Activated T-cell treated with anti-CD3 and anti-CD28 coated beads, Interleukin-2, amount 50 U/mL, for 24 hours (primary cell): ENCODE measurements at regions not wholly inside any gene's neighbourhood (a gene's known extent, or its start where the extent isn't known, plus 50 kb on each side); places are given as distances from the start of the nearest gene placed in this dataset.
"Not testable (repeated sequence)": the region's sequence is repeated elsewhere in the genome, so short reads cannot be mapped to it uniquely, and the experiment has no call there.

Experiments used
- DNase-seq: peaks from one replicate; pipeline ENCODE4 v3.0.0-alpha.2; 2020
- H3K27ac Mint-ChIP-seq: 2 replicates; pipeline ENCODE4 v1.8.0; 2020; ENCODE audit warnings: mild to moderate bottlenecking, mixed read lengths
- H3K27me3 Mint-ChIP-seq: 2 replicates; pipeline ENCODE4 v1.8.0; 2020; ENCODE audit warnings: mixed read lengths
- H3K36me3 Mint-ChIP-seq: 2 replicates; pipeline ENCODE4 v1.8.0; 2020; ENCODE audit warnings: low read depth, mixed read lengths
- H3K4me1 Mint-ChIP-seq: 2 replicates; pipeline ENCODE4 v1.8.0; 2020; ENCODE audit warnings: low read depth, mixed read lengths
- H3K4me3 Mint-ChIP-seq: 2 replicates; pipeline ENCODE4 v1.8.0; 2020; ENCODE audit warnings: mild to moderate bottlenecking, moderate library complexity, mixed read lengths
- H3K9me3 Mint-ChIP-seq: 2 replicates; pipeline ENCODE4 v1.8.0; 2020; ENCODE audit warnings: mixed read lengths

- not testable (repeated sequence) for H3K27ac Mint-ChIP-seq, H3K9me3 Mint-ChIP-seq, H3K36me3 Mint-ChIP-seq, H3K4me3 Mint-ChIP-seq, DNase-seq
- H3K4me1 Mint-ChIP-seq = peaks cover 10% of the 10 kb centered on the region
- peaks cover 34% of the 10 kb centered on the region for H3K27me3 Mint-ChIP-seq
These were observed 78.1 kb upstream of the SH3PXD2B start for GRCh38 chr5:172532439-172532838.

- H3K36me3 Mint-ChIP-seq = no peaks in the 10 kb centered on the region
- no peak overlapping the region for H3K4me3 Mint-ChIP-seq
- peaks cover 3% of the 10 kb centered on the region for H3K9me3 Mint-ChIP-seq
- no peak overlapping the region for H3K27ac Mint-ChIP-seq
- peaks cover 40% of the 10 kb centered on the region for H3K27me3 Mint-ChIP-seq
- H3K4me1 Mint-ChIP-seq = peaks cover 10% of the 10 kb centered on the region
- DNase-seq = no peak
These were observed 77.3 kb upstream of the SH3PXD2B start for GRCh38 chr5:172531704-172532026.

GRCh38 chr5:172530878-172531703 lies 76.8 kb upstream of the SH3PXD2B start:
- Mint-ChIP-seq H3K4me3 (no peak overlapping the region), H3K9me3 (peaks cover 3% of the 10 kb centered on the region), H3K36me3 (no peaks in the 10 kb centered on the region), H3K27ac (no peak overlapping the region), H3K4me1 (peaks cover 10% of the 10 kb centered on the region), H3K27me3 (peaks cover 40% of the 10 kb centered on the region)
- no peak for DNase-seq

GRCh38 chr5:172530406-172530805 lies 76.1 kb upstream of the SH3PXD2B start:
- H3K36me3 Mint-ChIP-seq = no peaks in the 10 kb centered on the region
- H3K27ac Mint-ChIP-seq = no peak overlapping the region
- DNase-seq = no peak
- H3K27me3 Mint-ChIP-seq = peaks cover 35% of the 10 kb centered on the region
- peaks cover 3% of the 10 kb centered on the region for H3K9me3 Mint-ChIP-seq
- no peak overlapping the region for H3K4me3 Mint-ChIP-seq
- peaks cover 10% of the 10 kb centered on the region for H3K4me1 Mint-ChIP-seq

GRCh38 chr5:172529896-172530295 lies 75.6 kb upstream of the SH3PXD2B start:
- H3K4me1 Mint-ChIP-seq = peaks cover 10% of the 10 kb centered on the region
- H3K27me3 Mint-ChIP-seq = peaks cover 35% of the 10 kb centered on the region
- no peak for DNase-seq
- H3K36me3 Mint-ChIP-seq = no peaks in the 10 kb centered on the region
- H3K9me3 Mint-ChIP-seq = peaks cover 3% of the 10 kb centered on the region
- no peak overlapping the region for H3K27ac Mint-ChIP-seq
- no peak overlapping the region for H3K4me3 Mint-ChIP-seq

GRCh38 chr5:172528440-172528839 lies 74.1 kb upstream of the SH3PXD2B start:
- Mint-ChIP-seq H3K27me3 (peaks cover 36% of the 10 kb centered on the region), H3K4me3 (no peak overlapping the region), H3K27ac (no peak overlapping the region), H3K9me3 (peaks cover 3% of the 10 kb centered on the region), H3K4me1 (peaks cover 10% of the 10 kb centered on the region), H3K36me3 (no peaks in the 10 kb centered on the region)
- no peak for DNase-seq

GRCh38 chr5:172527559-172527958 lies 73.2 kb upstream of the SH3PXD2B start:
- H3K9me3 Mint-ChIP-seq = peaks cover 3% of the 10 kb centered on the region
- H3K27ac Mint-ChIP-seq = no peak overlapping the region

GRCh38 chr5:172525996-172526360 lies 71.7 kb upstream of the SH3PXD2B start:
- peaks cover 5% of the 10 kb centered on the region for H3K4me1 Mint-ChIP-seq
- no peaks in the 10 kb centered on the region for H3K36me3 Mint-ChIP-seq
- no peak for DNase-seq
- no peak overlapping the region for H3K4me3 Mint-ChIP-seq
- H3K27ac Mint-ChIP-seq = no peak overlapping the region
- peaks cover 37% of the 10 kb centered on the region for H3K27me3 Mint-ChIP-seq
- H3K9me3 Mint-ChIP-seq = peaks cover 13% of the 10 kb centered on the region

More at GRCh38 chr5:172527559-172527958, 73.2 kb upstream of the SH3PXD2B start:
- Mint-ChIP-seq H3K27me3 (peaks cover 37% of the 10 kb centered on the region), H3K36me3 (no peaks in the 10 kb centered on the region), H3K4me1 (peaks cover 8% of the 10 kb centered on the region), H3K4me3 (no peak overlapping the region)
- DNase-seq = no peak

GRCh38 chr5:172525307-172525995 lies 71.1 kb upstream of the SH3PXD2B start:
- Mint-ChIP-seq H3K27ac (no peak overlapping the region), H3K9me3 (peaks cover 14% of the 10 kb centered on the region), H3K27me3 (peaks cover 35% of the 10 kb centered on the region), H3K36me3 (no peaks in the 10 kb centered on the region), H3K4me3 (no peak overlapping the region), H3K4me1 (peaks cover under 1% of the 10 kb centered on the region)
- DNase-seq = no peak

- H3K36me3 Mint-ChIP-seq = no peaks in the 10 kb centered on the region
- peaks cover 15% of the 10 kb centered on the region for H3K9me3 Mint-ChIP-seq
- no peaks in the 10 kb centered on the region for H3K4me1 Mint-ChIP-seq
- peaks cover 28% of the 10 kb centered on the region for H3K27me3 Mint-ChIP-seq
- no peak overlapping the region for H3K27ac Mint-ChIP-seq
- DNase-seq = peak; percentile 6
- H3K4me3 Mint-ChIP-seq = no peak overlapping the region
These were observed 70.3 kb upstream of the SH3PXD2B start for GRCh38 chr5:172524573-172525021.

GRCh38 chr5:172523146-172523745 lies 68.9 kb upstream of the SH3PXD2B start:
- Mint-ChIP-seq H3K27me3 (peaks cover 20% of the 10 kb centered on the region), H3K36me3 (no peaks in the 10 kb centered on the region), H3K9me3 (peaks cover 12% of the 10 kb centered on the region), H3K4me1 (no peaks in the 10 kb centered on the region), H3K4me3 (no peak overlapping the region), H3K27ac (no peak overlapping the region)
- no peak for DNase-seq

GRCh38 chr5:172521338-172521932 lies 67.1 kb upstream of the SH3PXD2B start:
- Mint-ChIP-seq H3K4me1 (no peaks in the 10 kb centered on the region), H3K27me3 (peaks cover 14% of the 10 kb centered on the region), H3K36me3 (no peaks in the 10 kb centered on the region), H3K9me3 (peaks cover 14% of the 10 kb centered on the region), H3K4me3 (no peak overlapping the region), H3K27ac (no peak overlapping the region)
- no peak for DNase-seq

GRCh38 chr5:172511952-172512351 lies 57.6 kb upstream of the SH3PXD2B start:
- Mint-ChIP-seq H3K9me3 (peaks cover 23% of the 10 kb centered on the region), H3K36me3 (no peaks in the 10 kb centered on the region), H3K4me1 (no peaks in the 10 kb centered on the region), H3K4me3 (no peak overlapping the region), H3K27me3 (peaks cover 62% of the 10 kb centered on the region), H3K27ac (no peak overlapping the region)
- DNase-seq = no peak

GRCh38 chr5:172509405-172509781 lies 55.1 kb upstream of the SH3PXD2B start:
- peaks cover 58% of the 10 kb centered on the region for H3K27me3 Mint-ChIP-seq
- H3K36me3 Mint-ChIP-seq = no peaks in the 10 kb centered on the region
- no peak overlapping the region for H3K4me3 Mint-ChIP-seq

More at GRCh38 chr5:172509405-172509781, 55.1 kb upstream of the SH3PXD2B start:
- no peaks in the 10 kb centered on the region for H3K4me1 Mint-ChIP-seq
- peaks cover 21% of the 10 kb centered on the region for H3K9me3 Mint-ChIP-seq
- H3K27ac Mint-ChIP-seq = no peak overlapping the region
- DNase-seq = no peak
